WTC11 (cell line): ENCODE measurements at regions not wholly inside any gene's neighbourhood (a gene's known extent, or its start where the extent isn't known, plus 50 kb on each side); places are given as distances from the start of the nearest gene placed in this dataset.

ENCODE experiments used
- AFF4 ChIP-seq: sonication (generic); formaldehyde crosslinking; IDR thresholded peaks from 2 replicates; pipeline ENCODE4 v1.8.1; 2023; ENCODE audit warnings: mild to moderate bottlenecking, missing genetic modification reagents, borderline replicate concordance
- CREM ChIP-seq: sonication (generic); formaldehyde crosslinking; IDR thresholded peaks from 2 replicates; pipeline ENCODE4 v1.8.1; 2022; ENCODE audit warnings: mild to moderate bottlenecking, missing genetic modification reagents, moderate library complexity
- CTCF ChIP-seq: fragments of 200-600 bp; IDR thresholded peaks from 2 replicates; pipeline ENCODE4 v1.8.0; 2022; ENCODE audit warnings: antibody characterized with exemption
- EMX1 ChIP-seq: fragments of 250-450 bp; sonication (Bioruptor Pico); IDR thresholded peaks from 2 replicates; pipeline ENCODE4 v1.8.0; 2021; ENCODE audit warnings: mild to moderate bottlenecking
- JUN ChIP-seq: sonication (generic); formaldehyde crosslinking; IDR thresholded peaks from 2 replicates; pipeline ENCODE4 v1.8.0; 2023; ENCODE audit warnings: mild to moderate bottlenecking, missing genetic modification reagents
- MXD4 ChIP-seq: fragments of 250-450 bp; sonication (Bioruptor Pico); IDR thresholded peaks from 2 replicates; pipeline ENCODE4 v1.8.0; 2021; ENCODE audit warnings: mild to moderate bottlenecking, moderate library complexity, borderline replicate concordance
- NR2C2 ChIP-seq: sonication (generic); formaldehyde crosslinking; IDR thresholded peaks from 2 replicates; pipeline ENCODE4 v1.8.0; 2022; ENCODE audit warnings: mild to moderate bottlenecking, missing genetic modification reagents
- SOX15 ChIP-seq: fragments of 250-450 bp; sonication (Bioruptor Pico); IDR thresholded peaks from 2 replicates; pipeline ENCODE4 v1.9.0; 2021; ENCODE audit warnings: mild to moderate bottlenecking
- ZNF317 ChIP-seq: sonication (generic); formaldehyde crosslinking; IDR thresholded peaks from 2 replicates; pipeline ENCODE4 v1.8.1; 2023; ENCODE audit warnings: low read depth, mild to moderate bottlenecking, moderate library complexity, missing genetic modification reagents, borderline replicate concordance
- ZNF396 ChIP-seq: fragments of 250-450 bp; sonication (Bioruptor Pico); IDR thresholded peaks from 2 replicates; pipeline ENCODE4 v1.8.0; 2021; ENCODE audit warnings: mild to moderate bottlenecking, moderate library complexity, borderline replicate concordance

GRCh38 chr2:239802185-239802649 lies 222.9 kb downstream of the NDUFA10 start:
- TF ChIP-seq MXD4 (CRISPR knock-in tag) (no peak), JUN (CRISPR knock-in tag) (no peak), AFF4 (CRISPR knock-in tag) (no peak), CREM (CRISPR knock-in tag) (no peak), CTCF (no peak), EMX1 (CRISPR knock-in tag) (no peak), SOX15 (CRISPR knock-in tag) (no peak), ZNF396 (CRISPR knock-in tag) (no peak), NR2C2 (CRISPR knock-in tag) (no peak), ZNF317 (CRISPR knock-in tag) (no peak)
